ENCODE measurements at regions not wholly inside any gene's neighbourhood (a gene's known extent, or its start where the extent isn't known, plus 50 kb on each side); places are given as distances from the start of the nearest gene placed in this dataset.

GRCh38 chr9:26219961-26220360 is 541.7 kb upstream of the TUSC1 start:
- H2BK20ac ChIP-seq (ENCODE audit: low read length), result no peak overlapping the region
- H3K79me2 ChIP-seq (ENCODE audit: control insufficient read depth in 1 of 2, insufficient read depth in 2 of 2, low read length in 2 of 2), result no peaks in the 10 kb centered on the region
- H3K4me2 ChIP-seq (ENCODE audit: insufficient read depth in 1 of 2, low read depth in 2 of 2, low read length in 2 of 2), result no peak overlapping the region
- no peak overlapping the region for H3K4ac ChIP-seq (replicated peaks; ENCODE audit: insufficient read length, low read depth, low read length)
- no peak overlapping the region for H3K14ac ChIP-seq (ENCODE audit: insufficient read length)
- H3K9me3 ChIP-seq (ENCODE audit: insufficient read depth in 2 of 2, low read depth in 1 of 2, low read length in 1 of 2), result peaks cover 0 to 10% of the 10 kb centered on the region in 2 experiments; a peak in 2 of 4 replicates
- H3K4me3 ChIP-seq (ENCODE audit: extremely low read depth in 1 of 4, insufficient read depth in 2 of 4, low read depth in 3 of 4, low read length in 4 of 4), result no peak overlapping the region
- no peak overlapping the region for H4K5ac ChIP-seq (ENCODE audit: insufficient read length, low read depth, low read length)
- WGBS, 2 experiments (ENCODE audit: extremely low coverage in 1 of 2, insufficient coverage in 1 of 2, insufficient read length in 1 of 2, insufficient replicate concordance in 2 of 2, low coverage in 1 of 2, low lambda C conversion rate in 2 of 2, missing lambda C conversion rate in 1 of 2), result 81% methylated on average over 9 of the region's 9 CpGs; no CpG with 5 or more reads in 1 of the 2 experiments
- H3K79me1 ChIP-seq (ENCODE audit: low read depth, low read length), result no peaks in the 10 kb centered on the region
- no peak overlapping the region for H2BK12ac ChIP-seq (ENCODE audit: low read depth, low read length)
- no peaks in the 10 kb centered on the region for H3K27me3 ChIP-seq (replicated peaks in 1 of 4; ENCODE audit: control insufficient read depth in 3 of 4, extremely low read depth in 1 of 4, insufficient read depth in 3 of 4, low read length in 3 of 4)
- H3K4me1 ChIP-seq (replicated peaks in 1 of 4; ENCODE audit: control insufficient read depth in 3 of 4, insufficient read depth in 4 of 4, low read length in 3 of 4), result no peaks in the 10 kb centered on the region
- FAIRE-seq (no peak), DNase-seq (ENCODE audit: low read depth in 1 of 2, low spot score in 2 of 2) (no peak)
- POLR2A ChIA-PET (ENCODE audit: partially characterized antibody), result no interaction called here
- H4K8ac ChIP-seq (ENCODE audit: extremely low read depth, insufficient read depth, low read length), result no peak overlapping the region
- H2BK120ac ChIP-seq (replicated peaks; ENCODE audit: low read depth, low read length), result no peak overlapping the region
- no peaks in the 10 kb centered on the region for H4K20me1 ChIP-seq (replicated peaks in 1 of 2; ENCODE audit: control insufficient read depth in 1 of 2, insufficient read depth in 2 of 2, low read length in 2 of 2)
- H4K91ac ChIP-seq (replicated peaks; ENCODE audit: insufficient read length, low read length), result no peak overlapping the region
- no peak overlapping the region for H3K27ac ChIP-seq (ENCODE audit: low read depth, low read length)
- TF ChIP-seq RNF2 (IDR thresholded peaks at IDR 0.05; ENCODE audit: borderline replicate concordance, low read depth, low read length, missing control alignments, poor library complexity, severe bottlenecking) (no peak), NRF1 (IDR thresholded peaks at IDR 0.05; ENCODE audit: low read depth, low read length) (no peak), ASH2L (IDR thresholded peaks at IDR 0.05; ENCODE audit: low read length) (no peak), BACH1 (IDR thresholded peaks at IDR 0.05; ENCODE audit: low read length) (no peak), NANOG (IDR thresholded peaks at IDR 0.05; ENCODE audit: insufficient read depth, low read depth, low read length, poor library complexity, severe bottlenecking) (no peak), YY1 (IDR thresholded peaks at IDR 0.05; ENCODE audit: low read depth, low read length) (no peak), SP1 (IDR thresholded peaks at IDR 0.05; ENCODE audit: low read depth, low read length) (no peak), MAFK (IDR thresholded peaks at IDR 0.05; ENCODE audit: low read depth, low read length) (no peak), EP300 (IDR thresholded peaks at IDR 0.05; ENCODE audit: borderline replicate concordance in 1 of 2, low read depth in 2 of 2, low read length in 2 of 2) (no peak), KDM5A (IDR thresholded peaks at IDR 0.05; ENCODE audit: low read length) (no peak), KDM4A (IDR thresholded peaks at IDR 0.05; ENCODE audit: low read depth, low read length, severe bottlenecking) (no peak), SRF (IDR thresholded peaks at IDR 0.05; ENCODE audit: low read depth, low read length) (no peak), FOSL1 (IDR thresholded peaks at IDR 0.05; ENCODE audit: insufficient read depth, low read depth, low read length) (no peak), JUN (IDR thresholded peaks at IDR 0.05; ENCODE audit: low read depth, low read length) (no peak), PHF8 (conservative IDR thresholded peaks at IDR 0.05; ENCODE audit: low read depth, low read length) (no peak)
- 0 out of 8 replicates have a peak, but pooled peaks cover 0 to 3% (median 0%) of the 10 kb centered on the region in 4 experiments for H3K36me3 ChIP-seq (ENCODE audit: control insufficient read depth in 2 of 4, insufficient read depth in 4 of 4, low read length in 3 of 4)
- H2BK5ac ChIP-seq (ENCODE audit: low read depth, low read length), result no peak overlapping the region
- H3K18ac ChIP-seq (ENCODE audit: extremely low read depth, low read length), result no peak overlapping the region
- no peak overlapping the region for H3K23ac ChIP-seq (ENCODE audit: insufficient read length)
- H3K56ac ChIP-seq (replicated peaks; ENCODE audit: insufficient read length, low read depth, low read length), result no peak overlapping the region
- CTCF ChIA-PET (ENCODE audit: partially characterized antibody), result interaction anchor here (0.6 to 1.3 kb wide), 5 partner anchors 11 to 1704 kb away, joined by 3 to 4 read pairs (median 4); no protein-coding TSS in a partner anchor
- H2BK15ac ChIP-seq (ENCODE audit: low read length), result no peak overlapping the region
- H2AK5ac ChIP-seq (ENCODE audit: low read depth, low read length), result no peak overlapping the region
- H3K9ac ChIP-seq (replicated peaks in 1 of 4; ENCODE audit: extremely low read depth in 1 of 4, low read depth in 3 of 4, low read length in 3 of 4), result no peak overlapping the region
- H3K23me2 ChIP-seq (ENCODE audit: low read depth, low read length), result no peaks in the 10 kb centered on the region
- H2AFZ ChIP-seq (ENCODE audit: low read length), result no peak overlapping the region
